IPS-NIHi11 (cell line): ENCODE measurements at regions not wholly inside any gene's neighbourhood (a gene's known extent, or its start where the extent isn't known, plus 50 kb on each side); places are given as distances from the start of the nearest gene placed in this dataset.

Experiments
- DNase-seq: peaks from one replicate; pipeline ENCODE4 v3.0.0; 2012; ENCODE audit warnings: mixed read lengths, low spot score

- no peak for DNase-seq
Measured at GRCh38 chr1:13922466-13923110, 222.6 kb downstream of the PRDM2 start.

DNA sequence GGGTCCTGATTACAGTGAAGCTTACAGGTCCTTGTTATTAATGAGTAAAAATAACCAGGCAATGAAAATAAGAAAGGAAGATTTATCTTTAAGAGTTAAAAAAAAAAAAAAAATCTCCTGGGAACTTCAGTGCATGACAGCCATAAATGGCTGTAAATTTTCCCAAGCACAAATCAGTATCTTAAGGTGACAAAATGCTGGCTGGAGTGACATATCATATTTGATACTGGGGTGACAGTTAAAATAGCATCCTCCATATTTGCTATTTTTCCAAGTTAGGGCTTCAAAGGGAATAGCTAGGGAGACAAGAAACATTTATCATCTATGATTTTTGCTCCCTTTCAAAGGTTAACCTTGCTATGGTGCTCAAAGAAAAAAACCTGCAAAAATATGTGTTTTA lies 226.6 kb downstream of the PRDM2 start:
- no peak for DNase-seq

GRCh38 chr1:13927736-13928135 lies 227.7 kb downstream of the PRDM2 start:
- DNase-seq, result no peak

DNA sequence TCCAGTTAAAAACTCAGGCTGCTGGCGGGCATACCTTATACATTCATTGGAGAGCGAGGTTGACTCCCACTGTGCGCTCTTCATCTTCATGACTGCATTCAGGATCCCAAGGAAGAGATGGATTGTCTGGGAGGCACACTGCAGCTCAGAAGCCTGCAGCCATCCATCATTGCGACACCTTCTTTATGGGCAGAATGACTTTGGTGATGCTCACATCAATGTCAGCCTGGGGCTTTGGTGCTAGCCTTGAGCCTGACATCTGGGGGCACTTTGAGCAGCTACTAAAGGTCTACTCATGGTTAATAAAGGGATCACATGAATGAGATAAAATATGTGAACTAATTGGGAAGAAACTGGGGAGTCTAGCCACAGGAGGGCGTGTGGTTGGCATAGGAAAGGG lies 229.3 kb downstream of the PRDM2 start:
- no peak for DNase-seq

GRCh38 chr1:13930151-13930550 lies 230.2 kb downstream of the PRDM2 start:
- peak; percentile 65 for DNase-seq

DNA sequence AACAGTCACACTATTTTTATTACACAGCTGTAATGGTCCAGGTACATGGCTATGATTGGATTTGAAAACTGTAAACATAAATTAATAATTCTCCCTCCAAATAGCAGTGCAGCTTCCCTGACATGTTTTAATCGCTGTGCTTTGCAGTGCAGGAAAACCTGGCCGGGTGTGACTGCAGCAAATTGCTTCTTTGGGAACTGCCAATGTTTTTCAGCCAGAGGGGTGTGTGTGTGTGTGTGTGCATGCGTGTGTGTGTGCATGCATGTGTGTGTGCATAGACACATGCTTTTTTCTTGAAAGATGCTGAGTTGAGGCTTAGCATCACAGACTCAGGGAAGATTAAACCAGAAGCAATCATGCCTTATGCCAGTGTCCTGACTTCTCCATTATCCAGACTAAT lies 231.2 kb downstream of the PRDM2 start:
- DNase-seq, result no peak

GRCh38 chr1:13935336-13935735 lies 235.3 kb downstream of the PRDM2 start:
- no peak for DNase-seq

- no peak for DNase-seq
Measured at GRCh38 chr1:13941315-13941714, 241.3 kb downstream of the PRDM2 start.

DNA sequence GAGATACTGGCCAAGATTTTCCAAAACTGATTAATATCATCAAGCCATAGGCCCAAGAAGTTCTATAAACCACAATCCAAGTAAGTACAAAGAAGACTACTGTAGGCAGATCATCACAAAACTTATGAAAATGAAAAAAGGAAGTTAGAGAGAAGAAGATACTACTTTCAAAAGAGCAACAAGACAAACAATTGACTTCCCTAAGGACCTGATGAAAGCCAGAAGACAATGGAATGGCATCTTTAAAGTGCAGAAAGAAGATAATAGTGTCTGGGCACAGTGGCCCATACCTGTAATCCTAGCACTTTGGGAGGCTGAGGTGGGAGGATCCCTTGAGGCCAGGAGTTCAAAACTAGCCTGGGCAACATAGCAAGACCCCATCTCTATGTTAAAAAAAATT lies 243.1 kb downstream of the PRDM2 start:
- no peak for DNase-seq

- no peak for DNase-seq
Measured at GRCh38 chr1:13945856-13946255, 245.9 kb downstream of the PRDM2 start.

GRCh38 chr1:13947658-13948057 lies 247.7 kb downstream of the PRDM2 start:
- no peak for DNase-seq

DNA sequence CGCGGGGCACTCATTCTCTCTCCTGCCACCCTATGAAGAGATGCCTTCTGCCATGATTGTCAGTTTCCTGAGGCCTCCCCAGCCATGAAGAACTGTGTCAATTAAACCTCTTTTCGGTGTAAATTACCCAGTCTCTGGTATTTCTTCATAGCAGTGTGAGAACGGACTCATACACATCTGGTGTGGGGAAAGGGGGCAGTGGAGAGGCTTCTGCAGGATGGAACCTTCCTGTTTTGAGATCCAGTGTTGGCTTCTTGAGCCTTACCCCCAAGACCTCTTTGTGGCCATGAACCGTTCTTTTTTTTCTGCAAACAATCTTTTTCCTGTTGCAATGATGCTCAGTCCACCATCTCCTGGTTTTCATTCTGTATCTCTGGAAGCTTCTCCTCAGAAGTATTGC lies 248.4 kb downstream of the PRDM2 start:
- no peak for DNase-seq

GRCh38 chr1:13948888-13949391 lies 249.0 kb downstream of the PRDM2 start:
- DNase-seq, result no peak

DNA sequence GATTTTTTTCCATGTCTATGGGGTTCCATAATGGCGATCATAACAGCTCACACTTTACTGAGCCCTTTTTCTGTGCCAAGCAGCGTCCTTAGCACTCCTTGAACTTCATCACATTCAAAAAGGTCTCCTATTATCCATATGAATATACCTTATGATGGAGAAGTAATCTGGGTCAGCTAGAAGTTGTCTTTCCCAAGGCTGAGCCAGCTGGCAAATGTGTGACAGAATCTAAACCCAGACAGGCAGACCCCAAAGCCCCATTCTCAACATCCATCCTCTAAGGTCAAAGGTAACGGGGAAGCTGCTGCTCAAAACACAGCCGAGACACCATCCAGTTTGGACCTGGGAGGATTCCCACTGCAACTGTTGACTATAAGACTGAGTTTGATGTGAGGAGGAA lies 249.6 kb downstream of the PRDM2 start:
- DNase-seq, result no peak

DNA sequence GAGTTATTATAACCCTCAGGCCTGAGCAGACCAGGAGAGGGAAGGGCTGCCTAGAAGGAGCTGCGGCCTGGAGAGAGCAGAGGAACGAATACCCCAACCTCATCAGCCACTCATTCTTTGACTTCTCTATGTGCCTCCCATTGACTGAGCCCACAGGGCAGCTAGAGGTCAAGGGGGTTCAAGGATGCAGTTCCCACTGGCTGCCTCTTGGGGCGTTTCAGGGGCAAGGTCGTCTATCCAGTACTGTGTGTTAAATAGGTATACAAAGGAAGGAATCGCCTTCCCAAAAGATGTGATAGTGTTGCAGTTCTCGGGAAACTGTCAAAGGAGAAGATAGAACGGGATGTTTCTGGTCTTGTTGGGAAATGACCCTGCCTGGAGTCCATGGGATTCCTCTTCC lies 250.6 kb downstream of the PRDM2 start:
- peak; percentile 72 for DNase-seq

GRCh38 chr1:13951793-13952751 lies 252.1 kb downstream of the PRDM2 start:
- DNase-seq, result no peak

DNA sequence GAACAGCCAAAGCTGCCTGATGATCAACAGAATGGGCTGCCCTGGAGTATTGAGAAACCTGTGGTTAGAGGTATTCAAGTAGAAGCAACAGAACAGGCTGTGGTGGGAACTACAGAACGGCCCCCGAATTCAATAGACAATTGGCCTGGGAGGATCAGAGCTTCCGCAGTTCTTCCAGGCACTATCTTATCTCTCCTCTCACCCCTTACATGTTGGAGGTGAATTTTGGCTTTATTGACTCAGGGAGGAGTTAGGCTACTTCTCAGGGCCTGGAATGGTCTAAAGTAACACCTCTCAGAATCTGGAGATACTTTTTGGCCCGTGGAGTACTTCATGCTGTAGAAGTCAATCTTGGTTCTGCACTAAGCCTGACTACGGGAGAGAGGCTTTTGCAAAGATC lies 253.0 kb downstream of the PRDM2 start:
- no peak for DNase-seq

GRCh38 chr1:13956393-13956792 lies 256.4 kb downstream of the PRDM2 start:
- no peak for DNase-seq

- peak; percentile 83 for DNase-seq
Measured at GRCh38 chr1:13960375-13960987, 260.5 kb downstream of the PRDM2 start.

DNA sequence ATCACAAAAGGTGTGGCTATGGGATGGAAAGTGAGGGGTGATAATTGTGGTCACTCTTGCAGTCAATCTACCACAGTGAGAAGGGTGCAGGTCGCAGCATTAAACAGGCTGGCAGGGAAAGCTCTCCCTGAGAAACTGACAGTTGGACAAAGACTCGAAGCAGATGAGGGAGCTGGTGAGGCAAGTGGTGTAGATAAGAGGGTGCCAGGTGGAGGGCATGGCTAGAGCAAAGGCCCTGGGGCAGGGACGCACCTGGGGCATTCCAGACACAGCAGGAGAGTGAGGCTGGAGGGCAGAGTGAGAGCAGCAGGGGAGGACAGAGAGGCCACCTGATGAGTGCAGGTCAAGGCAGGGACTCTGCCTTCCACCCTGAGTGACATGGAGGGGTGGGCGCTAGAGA lies 264.8 kb downstream of the PRDM2 start:
- DNase-seq, result no peak

GRCh38 chr1:13965770-13966398 lies 265.9 kb downstream of the PRDM2 start:
- DNase-seq, result peak; percentile 80

GRCh38 chr1:13967707-13968106 lies 267.7 kb downstream of the PRDM2 start:
- no peak for DNase-seq
